HG03575 (cell line): ENCODE measurements at regions not wholly inside any gene's neighbourhood (a gene's known extent, or its start where the extent isn't known, plus 50 kb on each side); places are given as distances from the start of the nearest gene placed in this dataset.

Experiments
- ATAC-seq: cut with Tn5 transposase; IDR thresholded peaks from one replicate; pipeline ENCODE4 v1.9.1; 2021; ENCODE audit not compliant: unreplicated experiment, insufficient number of reproducible peaks, low FRiP score; ENCODE audit errors: extremely low read depth

DNA sequence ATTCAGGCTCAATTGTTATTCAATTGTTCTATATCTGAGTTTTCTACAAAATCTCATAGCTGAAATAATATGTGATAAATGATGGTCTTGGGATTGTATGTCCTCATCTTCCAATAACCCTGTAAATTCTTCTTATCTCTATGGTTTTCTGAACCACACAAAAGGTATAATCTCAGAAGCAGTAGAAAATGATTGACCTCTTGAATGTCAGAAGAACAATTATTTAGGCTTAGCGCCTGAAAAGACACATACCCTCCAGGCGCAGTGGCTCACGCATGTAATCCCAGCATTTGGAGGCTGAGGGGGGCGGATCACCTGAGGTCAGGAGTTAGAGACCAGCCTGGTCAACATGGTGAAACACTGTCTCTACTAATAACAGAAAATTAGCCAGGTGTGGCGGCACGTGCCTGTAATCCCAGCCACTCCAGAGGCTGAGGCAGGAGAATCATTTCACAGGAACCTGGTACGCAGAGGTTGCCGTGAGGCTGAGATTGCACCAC, 288.0 kb upstream of the TBC1D5 start:
- ATAC-seq, result no peak

DNA sequence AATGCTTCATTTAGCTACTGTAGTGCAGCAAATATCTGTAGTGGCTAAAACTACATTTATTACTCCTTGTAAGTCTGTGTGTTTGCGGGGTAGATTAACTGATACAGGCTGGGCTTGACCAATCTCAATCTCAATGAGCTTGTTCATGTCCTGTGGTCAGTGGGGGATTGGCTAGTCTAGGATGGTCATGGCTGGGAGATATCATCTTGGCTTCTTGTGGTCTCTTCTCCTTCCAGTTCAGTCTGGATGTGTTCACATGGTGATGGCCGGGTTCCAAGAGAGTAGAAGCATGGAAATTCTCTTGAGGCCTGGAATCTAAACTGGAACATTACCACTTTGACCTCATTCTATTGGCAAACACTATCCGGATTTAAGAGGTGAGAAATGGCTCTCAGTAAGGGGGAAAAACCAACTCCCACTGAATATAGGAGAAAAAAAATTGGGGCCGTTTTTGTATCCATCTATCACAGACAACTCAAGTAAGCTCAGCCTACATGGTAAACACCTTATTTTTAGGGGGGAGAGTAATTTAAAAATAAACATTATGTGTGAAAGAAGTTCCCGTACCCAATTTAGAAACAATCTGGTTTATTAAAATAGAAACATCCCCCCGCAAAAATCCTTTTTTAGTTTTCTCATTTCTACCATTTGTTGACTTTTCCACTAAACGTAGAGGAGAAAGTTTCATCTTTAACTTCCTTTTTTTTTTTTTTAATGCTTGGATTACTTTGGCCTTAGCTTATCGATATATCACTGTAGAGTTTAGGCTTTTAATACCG, 284.9 kb upstream of the TBC1D5 start:
- no peak for ATAC-seq

DNA sequence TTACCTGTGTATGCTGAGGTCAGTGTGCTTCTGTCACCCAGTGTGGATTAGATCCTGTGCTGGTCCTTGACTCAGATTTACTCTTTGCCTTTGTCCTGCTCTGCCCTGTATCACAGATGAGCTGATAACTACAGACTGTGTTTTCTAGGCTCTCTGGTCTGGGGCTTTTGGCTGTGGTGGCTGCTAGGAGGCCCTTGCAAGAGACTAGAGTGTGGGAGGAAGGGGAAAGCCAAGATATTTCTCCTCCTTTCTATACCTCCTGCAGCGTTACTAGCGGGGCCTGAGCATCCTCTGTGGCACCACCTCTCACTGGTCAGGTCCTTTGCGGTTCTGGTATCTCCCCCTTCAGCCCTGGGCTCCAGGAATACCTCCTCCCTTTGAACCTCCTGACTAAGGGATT, 282.3 kb upstream of the TBC1D5 start:
- no peak for ATAC-seq

GRCh38 chr3:18019161-18019495, 276.7 kb upstream of the TBC1D5 start:
- no peak for ATAC-seq

- no peak for ATAC-seq
Observed at GRCh38 chr3:18018491-18019160, 276.2 kb upstream of the TBC1D5 start.

DNA sequence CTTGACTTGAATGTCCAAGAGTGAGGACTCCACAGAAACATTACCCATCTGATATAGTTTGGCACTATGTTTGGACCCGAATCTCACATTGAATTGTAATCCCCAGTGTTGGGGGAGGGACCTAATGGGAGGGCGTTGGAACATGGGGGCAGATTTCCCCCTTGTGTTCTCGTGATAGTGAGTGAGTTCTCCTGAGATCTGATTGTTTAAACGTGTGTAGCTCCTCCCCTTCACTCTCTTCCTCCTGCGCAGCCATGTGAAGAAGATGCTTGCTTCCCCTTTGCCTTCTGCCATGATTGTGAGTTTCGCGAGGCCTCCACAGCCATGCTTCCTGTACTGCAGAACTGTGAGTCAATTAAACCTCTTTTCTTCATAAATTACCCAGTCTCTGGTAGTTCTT, 273.9 kb upstream of the TBC1D5 start:
- ATAC-seq, result no peak

DNA sequence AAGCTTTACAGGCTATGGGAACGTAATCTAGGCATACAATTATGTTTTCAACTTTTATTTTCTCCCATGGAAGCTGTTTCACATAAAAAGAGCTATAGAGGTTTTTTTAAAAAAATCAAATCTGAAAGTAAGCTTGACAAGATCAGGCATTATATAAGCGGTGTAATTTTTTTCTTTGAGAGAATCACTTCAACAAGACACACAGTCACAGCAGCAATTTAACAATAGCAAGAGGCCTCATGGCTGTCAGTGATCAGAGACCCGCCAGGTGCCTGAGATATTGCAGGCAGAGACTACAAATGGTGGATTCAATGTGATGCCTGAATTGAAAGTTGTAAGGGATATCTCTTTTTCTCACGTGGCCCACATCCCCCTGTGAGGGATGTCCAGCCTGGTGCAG, 270.5 kb upstream of the TBC1D5 start:
- ATAC-seq, result no peak

- no peak for ATAC-seq
Observed at GRCh38 chr3:18012436-18012835, 270.0 kb upstream of the TBC1D5 start.

- no peak for ATAC-seq
Observed at GRCh38 chr3:18011387-18011786, 269.0 kb upstream of the TBC1D5 start.

DNA sequence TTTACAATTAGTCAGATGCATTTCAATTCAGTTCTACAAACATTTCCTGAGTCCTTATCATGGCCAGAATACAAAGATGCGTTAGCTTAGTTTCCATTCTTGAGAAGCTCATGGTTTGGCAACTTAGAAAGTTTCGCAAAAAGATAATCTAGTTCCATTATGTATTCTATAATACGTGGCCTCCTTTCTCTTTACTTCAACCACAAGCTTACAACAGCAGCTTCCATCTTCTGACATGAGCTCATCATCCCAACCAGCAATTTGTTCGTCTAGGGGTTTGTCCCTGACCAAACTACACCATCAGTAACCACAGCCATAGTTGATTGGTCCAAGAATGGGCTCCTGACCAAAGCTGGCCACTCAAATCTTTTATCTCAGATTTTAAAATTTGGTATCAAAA, 267.6 kb upstream of the TBC1D5 start:
- ATAC-seq, result no peak

DNA sequence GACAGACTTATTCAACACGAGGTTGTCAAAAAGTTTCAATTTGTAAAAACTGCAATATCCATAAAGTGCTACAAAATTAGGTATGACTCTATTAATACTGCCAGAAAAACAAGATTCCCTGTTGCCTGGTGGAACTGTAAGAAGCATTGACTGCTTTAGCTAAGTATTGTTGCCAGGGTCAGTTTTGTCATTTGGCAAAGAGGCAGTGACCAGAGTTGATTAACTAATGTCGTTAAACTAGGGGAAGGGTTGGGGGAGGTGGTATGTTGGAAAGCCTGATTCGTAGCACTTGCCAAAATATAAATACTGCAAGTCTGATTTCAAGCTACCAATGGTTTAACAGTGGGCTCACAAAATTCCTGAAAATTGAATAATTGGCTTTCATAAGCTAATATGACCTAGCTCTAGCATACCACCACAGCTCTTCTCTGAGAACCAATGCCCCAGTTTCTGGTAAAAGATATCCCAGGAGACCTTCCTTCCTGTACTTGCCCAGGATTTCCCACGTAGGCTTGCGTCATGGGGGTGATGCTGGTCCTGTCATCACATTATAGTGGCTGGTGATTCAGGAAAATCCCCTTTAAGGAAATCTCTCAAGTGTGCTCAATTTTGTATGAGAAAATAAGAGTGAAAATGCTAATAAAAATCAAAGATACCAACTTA, 266.4 kb upstream of the TBC1D5 start:
- no peak for ATAC-seq

DNA sequence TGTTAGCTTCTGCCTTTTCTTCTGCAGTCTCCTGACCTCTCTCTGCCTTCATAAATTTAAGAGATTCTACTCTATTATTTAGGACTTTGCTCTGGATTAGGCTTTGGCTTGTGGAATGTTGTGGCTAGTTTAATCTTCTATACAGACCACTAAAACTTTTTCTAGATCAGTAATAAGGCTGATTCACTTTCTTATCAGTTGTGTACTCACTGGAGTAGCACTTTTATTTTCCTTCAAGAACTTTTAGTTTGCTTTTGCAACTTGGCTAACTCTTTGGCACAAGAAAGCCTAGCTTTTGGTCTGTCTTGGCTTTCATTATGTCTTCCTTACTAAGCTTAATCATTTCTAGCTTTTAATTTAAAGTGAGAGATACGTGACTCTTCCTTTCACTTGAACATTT, 265.5 kb upstream of the TBC1D5 start:
- ATAC-seq, result no peak

DNA sequence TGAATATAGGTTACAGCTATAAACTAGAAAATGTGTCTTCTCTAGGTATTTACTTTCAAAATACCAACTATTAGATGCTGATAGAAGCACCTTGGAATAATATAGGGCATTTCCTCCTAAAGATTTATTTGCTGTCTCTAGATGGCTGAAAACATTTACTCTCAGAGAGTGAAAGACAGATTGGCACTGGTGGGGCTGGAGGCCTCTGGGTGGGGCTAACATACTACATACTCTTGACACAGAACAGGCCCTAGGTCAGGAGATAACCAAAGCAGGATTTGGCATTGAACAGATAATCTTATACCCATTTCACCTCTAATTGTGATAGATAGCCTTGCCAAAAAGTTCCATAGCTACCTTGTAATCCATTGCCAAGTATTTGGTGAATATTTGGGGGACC, 253.3 kb upstream of the TBC1D5 start:
- ATAC-seq, result no peak

DNA sequence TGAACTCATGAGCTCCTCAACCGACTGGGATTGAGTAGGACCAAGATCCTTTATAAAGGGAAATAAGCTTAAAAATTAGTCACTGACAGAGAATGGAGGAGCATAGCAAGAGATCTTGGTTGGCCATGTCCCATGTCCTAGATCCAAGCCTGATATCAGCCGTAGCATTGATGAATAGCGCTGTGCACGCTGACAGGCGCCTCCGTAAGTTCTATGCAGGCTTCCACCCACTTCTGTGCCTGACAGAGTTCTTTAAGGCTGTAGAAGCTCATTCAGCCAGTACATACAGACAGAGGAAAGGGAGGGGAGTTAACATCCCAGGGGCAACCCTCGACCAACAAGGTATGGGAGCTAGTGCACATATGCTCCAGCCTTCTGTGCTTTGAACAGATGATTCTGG, 251.7 kb upstream of the TBC1D5 start:
- ATAC-seq, result no peak

DNA sequence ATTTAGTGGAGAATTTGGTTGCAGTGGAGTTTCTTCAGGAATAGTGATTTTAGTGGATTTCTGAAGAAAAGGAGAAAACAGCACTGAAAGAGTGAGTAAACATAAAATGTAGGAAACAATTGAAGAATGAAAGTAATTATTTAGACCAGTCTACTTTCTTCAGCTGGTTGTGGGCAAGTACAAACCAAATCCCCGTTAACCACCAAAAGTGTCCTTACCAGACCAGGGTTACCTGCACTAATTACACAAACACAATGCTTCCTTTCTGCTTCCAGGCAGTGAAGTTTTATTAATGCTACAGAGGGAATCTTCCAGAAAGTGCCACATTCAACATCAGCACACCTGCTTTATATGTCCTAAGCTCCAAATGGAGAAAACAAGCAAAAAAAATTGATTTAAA, 248.0 kb upstream of the TBC1D5 start:
- no peak for ATAC-seq

DNA sequence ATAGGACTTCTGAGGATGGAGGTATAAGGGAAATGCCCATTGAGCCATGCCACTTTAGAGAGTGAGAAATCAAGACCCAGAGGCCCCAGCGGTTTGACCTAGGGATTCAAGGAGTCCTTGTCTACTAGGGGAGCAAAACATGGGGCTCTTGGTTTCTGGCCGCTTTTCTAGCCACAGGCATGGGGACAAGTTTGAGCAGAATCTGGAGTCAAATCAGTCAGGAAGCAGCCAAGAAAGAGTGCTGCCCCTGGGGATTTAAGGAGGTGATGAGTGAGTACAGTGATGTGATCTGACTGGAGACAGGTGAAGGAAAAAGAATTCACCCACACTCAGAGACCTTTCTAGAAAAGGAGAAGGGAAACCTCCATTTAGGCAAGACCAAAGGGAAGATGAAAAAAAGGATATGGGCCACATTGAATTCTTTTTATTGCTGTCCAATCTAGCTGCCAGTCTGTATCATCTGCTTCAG, 244.0 kb upstream of the TBC1D5 start:
- ATAC-seq, result no peak

DNA sequence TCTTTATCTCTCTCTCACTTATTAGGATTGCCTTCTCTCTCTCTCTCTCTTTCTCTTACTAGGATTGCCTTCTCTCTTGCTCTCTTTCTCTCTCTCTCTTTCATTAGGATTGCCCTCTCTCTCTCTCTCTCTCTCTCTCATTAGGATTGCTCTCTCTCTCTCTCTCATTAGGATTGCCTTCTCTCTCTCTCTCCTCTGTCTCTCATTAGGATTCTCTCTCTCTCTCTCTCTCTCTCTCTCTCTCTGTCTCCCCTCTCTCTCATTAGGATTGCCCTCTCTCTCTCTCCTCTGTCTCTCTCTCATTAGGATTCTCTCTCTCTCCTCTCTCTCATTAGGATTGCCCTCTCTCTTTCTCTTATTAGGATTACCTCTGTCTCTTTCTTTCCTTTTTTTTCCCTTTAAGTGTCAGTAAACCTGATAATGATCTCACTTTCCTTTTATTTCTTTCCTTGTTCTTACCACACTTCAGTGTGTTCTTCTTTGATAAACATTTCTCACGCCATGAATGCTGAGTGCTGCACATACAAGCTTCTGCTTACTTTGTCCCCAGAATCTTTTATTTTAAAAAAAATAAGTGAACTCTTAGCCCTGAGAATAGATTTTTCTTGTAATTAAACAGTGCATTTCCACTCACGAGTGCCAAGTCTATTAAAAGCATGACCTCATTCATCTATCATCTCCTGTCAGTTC, 243.4 kb upstream of the TBC1D5 start:
- ATAC-seq, result no peak

DNA sequence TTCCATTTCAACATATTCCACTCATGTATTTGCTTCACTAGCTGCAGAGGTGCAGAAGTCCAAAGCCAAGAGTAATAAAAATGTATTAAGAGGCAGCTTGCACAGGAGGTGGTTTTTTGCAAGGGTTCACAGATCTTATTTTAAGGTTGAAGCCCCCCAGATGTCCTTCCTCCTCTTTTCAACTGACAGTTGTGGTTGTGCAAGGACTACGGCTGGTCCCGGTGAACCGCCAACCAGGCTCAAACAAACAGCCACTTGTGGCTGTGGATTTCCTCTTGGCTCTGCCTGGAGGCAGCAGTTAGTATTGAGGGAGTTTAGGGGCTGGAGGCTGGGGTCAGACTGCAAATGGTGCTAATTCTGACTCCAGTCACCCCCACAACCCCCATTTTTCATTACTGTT, 240.7 kb upstream of the TBC1D5 start:
- no peak for ATAC-seq

DNA sequence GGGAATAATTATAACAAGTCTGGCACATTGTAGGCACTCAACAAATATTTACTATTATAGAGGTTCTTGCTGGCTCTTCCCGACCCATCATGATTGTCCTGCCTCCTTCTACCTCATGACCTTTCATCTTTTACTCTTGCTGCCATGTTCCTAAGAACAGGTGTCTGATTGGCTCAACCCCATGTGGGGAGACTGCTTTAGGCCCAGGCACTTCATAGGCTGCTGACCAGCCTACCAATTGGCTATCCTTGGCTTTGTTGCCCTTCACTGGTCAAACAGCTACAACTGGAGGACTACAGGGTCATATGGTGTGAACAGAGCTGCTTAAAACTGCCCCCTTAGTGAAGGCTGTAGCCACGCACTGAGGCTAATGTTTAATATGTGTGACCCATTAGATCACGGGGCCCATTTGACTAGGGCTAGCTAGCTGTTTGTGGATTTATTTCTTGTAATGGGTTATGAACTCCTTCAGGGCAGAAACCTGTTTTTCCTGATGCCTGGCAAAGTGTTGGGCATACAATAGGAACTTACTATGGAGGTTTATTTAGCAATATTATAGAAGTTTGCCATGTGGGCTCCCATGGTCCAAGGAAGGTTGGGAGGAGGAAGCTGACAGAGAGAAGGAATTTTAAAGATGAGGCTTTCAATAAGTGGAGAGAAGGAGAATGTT, 239.9 kb upstream of the TBC1D5 start:
- ATAC-seq, result no peak
